WTC11 (cell line): ENCODE measurements at regions not wholly inside any gene's neighbourhood (a gene's known extent, or its start where the extent isn't known, plus 50 kb on each side); places are given as distances from the start of the nearest gene placed in this dataset.

ENCODE experiments used
- ARID4B ChIP-seq: sonication (generic); formaldehyde crosslinking; IDR thresholded peaks from 2 replicates; pipeline ENCODE4 v1.8.0; 2023; ENCODE audit warnings: missing genetic modification reagents, mild to moderate bottlenecking, borderline replicate concordance
- ATF3 ChIP-seq: sonication (generic); formaldehyde crosslinking; conservative IDR thresholded peaks from 2 replicates; pipeline ENCODE4 v1.8.1; 2022; ENCODE audit warnings: mild to moderate bottlenecking, missing genetic modification reagents
- CREB1 ChIP-seq: sonication (generic); formaldehyde crosslinking; IDR thresholded peaks from 2 replicates; pipeline ENCODE4 v1.8.0; 2023; ENCODE audit warnings: mild to moderate bottlenecking, missing genetic modification reagents
- CREM ChIP-seq: sonication (generic); formaldehyde crosslinking; IDR thresholded peaks from 2 replicates; pipeline ENCODE4 v1.8.1; 2022; ENCODE audit warnings: mild to moderate bottlenecking, missing genetic modification reagents, moderate library complexity
- CTCF ChIP-seq: fragments of 200-600 bp; IDR thresholded peaks from 2 replicates; pipeline ENCODE4 v1.8.0; 2022; ENCODE audit warnings: antibody characterized with exemption
- FOXP1 ChIP-seq: sonication (generic); formaldehyde crosslinking; IDR thresholded peaks from 2 replicates; pipeline ENCODE4 v1.8.0; 2022; ENCODE audit warnings: missing genetic modification reagents, mild to moderate bottlenecking, moderate library complexity, borderline replicate concordance
- HMGXB4 ChIP-seq: sonication (generic); formaldehyde crosslinking; IDR thresholded peaks from 2 replicates; pipeline ENCODE4 v1.8.1; 2023; ENCODE audit warnings: mild to moderate bottlenecking, moderate library complexity, missing genetic modification reagents
- JUN ChIP-seq: sonication (generic); formaldehyde crosslinking; IDR thresholded peaks from 2 replicates; pipeline ENCODE4 v1.8.0; 2023; ENCODE audit warnings: mild to moderate bottlenecking, missing genetic modification reagents
- KAT7 ChIP-seq: sonication (generic); formaldehyde crosslinking; IDR thresholded peaks from 2 replicates; pipeline ENCODE4 v1.8.1; 2023; ENCODE audit warnings: missing genetic modification reagents, mild to moderate bottlenecking, borderline replicate concordance
- PREB ChIP-seq: sonication (generic); formaldehyde crosslinking; IDR thresholded peaks from 2 replicates; pipeline ENCODE4 v1.8.1; 2022; ENCODE audit warnings: mild to moderate bottlenecking, missing genetic modification reagents, moderate library complexity, borderline replicate concordance
- USF2 ChIP-seq: sonication (generic); formaldehyde crosslinking; IDR thresholded peaks from 2 replicates; pipeline ENCODE4 v1.8.1; 2023; ENCODE audit warnings: mild to moderate bottlenecking, missing genetic modification reagents, moderate library complexity
- ZNF121 ChIP-seq: sonication (generic); formaldehyde crosslinking; IDR thresholded peaks from 2 replicates; pipeline ENCODE4 v1.8.0; 2023; ENCODE audit warnings: missing genetic modification reagents
- ZNF138 ChIP-seq: sonication (generic); formaldehyde crosslinking; conservative IDR thresholded peaks from 2 replicates; pipeline ENCODE4 v1.8.1; 2022; ENCODE audit warnings: mild to moderate bottlenecking, moderate library complexity, missing genetic modification reagents

- TF ChIP-seq KAT7 (CRISPR knock-in tag) (no peak), CTCF (no peak), FOXP1 (CRISPR knock-in tag) (no peak), CREB1 (CRISPR knock-in tag) (no peak), PREB (no peak), ARID4B (no peak), USF2 (no peak), ATF3 (CRISPR knock-in tag) (no peak), JUN (CRISPR knock-in tag) (no peak), ZNF121 (CRISPR knock-in tag) (no peak), HMGXB4 (CRISPR knock-in tag) (no peak), CREM (CRISPR knock-in tag) (no peak), ZNF138 (CRISPR knock-in tag) (no peak)
Measured at GRCh38 chr14:43677581-43677980, 829.5 kb downstream of the FSCB start.
